ENCODE measurements at regions not wholly inside any gene's neighbourhood (a gene's known extent, or its start where the extent isn't known, plus 50 kb on each side); places are given as distances from the start of the nearest gene placed in this dataset.

- Histone ChIP-seq H3K9ac (ENCODE audit: insufficient read depth, low read length, poor library complexity, severe bottlenecking) (no peak overlapping the region), H3K79me2 (ENCODE audit: insufficient read depth, low read length) (no peaks in the 10 kb centered on the region), H3K4me1 (ENCODE audit: control insufficient read depth in 1 of 2, insufficient read depth in 2 of 2, low read length in 2 of 2) (peaks cover 9 to 15% of the 10 kb centered on the region in 2 donors), H3K4me3 (replicated peaks in 1 of 3; ENCODE audit: low read depth in 2 of 3, low read length in 3 of 3) (no peak overlapping the region), H4K20me1 (ENCODE audit: insufficient read depth, low read length) (no peaks in the 10 kb centered on the region), H3K4me2 (replicated peaks; ENCODE audit: extremely low read depth, low read length, poor library complexity, severe bottlenecking) (no peak overlapping the region), H2AFZ (ENCODE audit: insufficient read depth, low read depth, low read length, poor library complexity, severe bottlenecking) (peak overlapping the region; percentile 17), H3K9me3 (replicated peaks in 1 of 2; ENCODE audit: control insufficient read depth in 1 of 2, insufficient read depth in 1 of 2, low read length in 2 of 2) (peaks cover 2 to 9% of the 10 kb centered on the region in 2 donors), H3K27me3 (ENCODE audit: control insufficient read depth in 2 of 2, insufficient read depth in 2 of 2, low read length in 2 of 2) (no peaks in the 10 kb centered on the region), H3K36me3 (replicated peaks in 1 of 2; ENCODE audit: control insufficient read depth in 1 of 2, insufficient read depth in 2 of 2, low read length in 2 of 2) (no peaks in the 10 kb centered on the region), H3K27ac (ENCODE audit: low read depth in 1 of 2, low read length in 2 of 2) (no peak overlapping the region)
- Mint-ChIP-seq H3K4me1 (peaks cover 21% of the 10 kb centered on the region), H3K36me3 (peaks cover 0 to under 1% of the 10 kb centered on the region in 2 donors), H3K27ac (peak overlapping the region in 2 of 7 donors; percentile 1 to 7), H3K9me3 (peaks cover 2 to 6% (median 3%) of the 10 kb centered on the region in 7 donors), H3K27me3 (ENCODE audit: low read depth in 3 of 3) (peaks cover 0 to 2% (median 0%) of the 10 kb centered on the region in 3 donors), H3K4me3 (no peak overlapping the region)
- intact Hi-C loops (cut with micrococcal nuclease): no loop called here
- TF ChIP-seq, protein P1, sequence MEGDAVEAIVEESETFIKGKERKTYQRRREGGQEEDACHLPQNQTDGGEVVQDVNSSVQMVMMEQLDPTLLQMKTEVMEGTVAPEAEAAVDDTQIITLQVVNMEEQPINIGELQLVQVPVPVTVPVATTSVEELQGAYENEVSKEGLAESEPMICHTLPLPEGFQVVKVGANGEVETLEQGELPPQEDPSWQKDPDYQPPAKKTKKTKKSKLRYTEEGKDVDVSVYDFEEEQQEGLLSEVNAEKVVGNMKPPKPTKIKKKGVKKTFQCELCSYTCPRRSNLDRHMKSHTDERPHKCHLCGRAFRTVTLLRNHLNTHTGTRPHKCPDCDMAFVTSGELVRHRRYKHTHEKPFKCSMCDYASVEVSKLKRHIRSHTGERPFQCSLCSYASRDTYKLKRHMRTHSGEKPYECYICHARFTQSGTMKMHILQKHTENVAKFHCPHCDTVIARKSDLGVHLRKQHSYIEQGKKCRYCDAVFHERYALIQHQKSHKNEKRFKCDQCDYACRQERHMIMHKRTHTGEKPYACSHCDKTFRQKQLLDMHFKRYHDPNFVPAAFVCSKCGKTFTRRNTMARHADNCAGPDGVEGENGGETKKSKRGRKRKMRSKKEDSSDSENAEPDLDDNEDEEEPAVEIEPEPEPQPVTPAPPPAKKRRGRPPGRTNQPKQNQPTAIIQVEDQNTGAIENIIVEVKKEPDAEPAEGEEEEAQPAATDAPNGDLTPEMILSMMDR (IDR thresholded peaks at IDR 0.05): no peak
- peak; percentile 13 to 15 (median 14) for DNase-seq
Measured at GRCh38 chr2:136175868-136176267, 57.9 kb upstream of the CXCR4 start.

DNA sequence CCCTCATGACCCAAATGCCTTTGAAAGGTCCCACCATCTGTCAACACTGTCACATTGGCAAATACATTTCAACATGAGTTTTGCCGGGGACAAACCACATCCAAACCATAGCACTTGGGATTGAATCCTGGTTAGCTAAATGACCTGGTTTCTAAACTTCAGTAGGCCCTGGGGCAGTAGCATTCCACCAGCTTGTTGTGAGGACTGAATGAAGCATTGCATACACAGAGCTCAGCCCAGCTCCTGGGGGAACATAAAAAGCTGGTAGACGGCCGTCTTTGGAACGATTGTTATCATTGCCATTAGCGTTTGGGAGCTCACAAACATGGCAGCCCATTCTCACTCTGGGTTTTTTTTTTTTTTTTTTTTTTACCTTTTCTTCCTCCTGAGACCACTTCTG, 57.5 kb upstream of the CXCR4 start:
- Histone ChIP-seq H3K9me3 (replicated peaks in 1 of 2; ENCODE audit: control insufficient read depth in 1 of 2, insufficient read depth in 1 of 2, low read length in 2 of 2) (peaks cover 0 to 5% of the 10 kb centered on the region in 2 donors), H3K4me3 (replicated peaks in 1 of 3; ENCODE audit: low read depth in 2 of 3, low read length in 3 of 3) (no peak overlapping the region), H2AFZ (ENCODE audit: insufficient read depth, low read depth, low read length, poor library complexity, severe bottlenecking) (no peak overlapping the region), H3K4me2 (replicated peaks; ENCODE audit: extremely low read depth, low read length, poor library complexity, severe bottlenecking) (no peak overlapping the region), H3K79me2 (ENCODE audit: insufficient read depth, low read length) (no peaks in the 10 kb centered on the region), H4K20me1 (ENCODE audit: insufficient read depth, low read length) (no peaks in the 10 kb centered on the region), H3K27ac (ENCODE audit: low read depth in 1 of 2, low read length in 2 of 2) (no peak overlapping the region), H3K4me1 (ENCODE audit: control insufficient read depth in 1 of 2, insufficient read depth in 2 of 2, low read length in 2 of 2) (peaks cover 9 to 15% of the 10 kb centered on the region in 2 donors), H3K9ac (ENCODE audit: insufficient read depth, low read length, poor library complexity, severe bottlenecking) (no peak overlapping the region), H3K27me3 (ENCODE audit: control insufficient read depth in 2 of 2, insufficient read depth in 2 of 2, low read length in 2 of 2) (no peaks in the 10 kb centered on the region), H3K36me3 (replicated peaks in 1 of 2; ENCODE audit: control insufficient read depth in 1 of 2, insufficient read depth in 2 of 2, low read length in 2 of 2) (no peaks in the 10 kb centered on the region)
- intact Hi-C loops (cut with micrococcal nuclease): no loop called here
- Mint-ChIP-seq H3K36me3 (no peaks in the 10 kb centered on the region), H3K4me3 (no peak overlapping the region), H3K9me3 (peaks cover 0 to 2% (median under 1%) of the 10 kb centered on the region in 7 donors), H3K27ac (peak overlapping the region in 2 of 7 donors; percentile 1 to 7), H3K27me3 (ENCODE audit: low read depth in 3 of 3) (peaks cover 0 to 2% (median 0%) of the 10 kb centered on the region in 3 donors), H3K4me1 (peaks cover 21% of the 10 kb centered on the region)
- no peak for DNase-seq
- WGBS (ENCODE audit: insufficient coverage): 96% methylated on average over 4 of the region's 5 CpGs
- TF ChIP-seq, protein P1 (IDR thresholded peaks at IDR 0.05): no peak
